Neural cell (in vitro differentiated cells): ENCODE measurements at regions not wholly inside any gene's neighbourhood (a gene's known extent, or its start where the extent isn't known, plus 50 kb on each side); places are given as distances from the start of the nearest gene placed in this dataset.

ENCODE experiments used
- H2AFZ ChIP-seq: fragments of 200-600, 300-800 bp; sonication (generic), shearing (Covaris generic); 2 replicates; pipeline ENCODE4 v1.6.0; 2014; ENCODE audit warnings: low read depth, mild to moderate bottlenecking, antibody characterized with exemption, low read length, moderate library complexity
- H3F3A ChIP-seq: fragments of 200-600 bp; shearing (Covaris generic); 2 replicates; pipeline ENCODE4 v1.6.1; 2016; ENCODE audit warnings: mild to moderate bottlenecking, moderate library complexity, mixed read lengths, antibody characterized with exemption, low read length; ENCODE audit not compliant: insufficient read depth, poor library complexity, severe bottlenecking
- H3K27ac ChIP-seq: fragments of 200-600, 300-800 bp; sonication (generic), shearing (Covaris generic); 2 replicates; pipeline ENCODE4 v1.5.1; 2014; ENCODE audit warnings: mild to moderate bottlenecking, low read length, moderate library complexity
- H3K27me3 ChIP-seq: fragments of 300-800, 200-600 bp; sonication (generic), shearing (Covaris generic); 2 replicates; pipeline ENCODE4 v1.6.0; 2014; ENCODE audit warnings: mild to moderate bottlenecking, low read depth, low read length, moderate library complexity; ENCODE audit not compliant: insufficient read depth
- H3K36me3 ChIP-seq: fragments of 300-800, 200-600 bp; sonication (generic), shearing (Covaris generic); 2 replicates; pipeline ENCODE4 v1.5.1; 2014; ENCODE audit warnings: mild to moderate bottlenecking, antibody characterized with exemption, low read length, moderate library complexity; ENCODE audit not compliant: insufficient read depth
- H3K4me2 ChIP-seq: fragments of 300-800, 200-600 bp; sonication (generic), shearing (Covaris generic); 2 replicates; pipeline ENCODE4 v1.6.0; 2014; ENCODE audit warnings: mild to moderate bottlenecking, low read length
- H3K4me3 ChIP-seq: fragments of 300-800, 200-600 bp; sonication (generic), shearing (Covaris generic); 2 replicates; pipeline ENCODE4 v1.5.1; 2014; ENCODE audit warnings: mild to moderate bottlenecking, low read length, moderate library complexity
- H3K79me2 ChIP-seq: fragments of 200-600 bp; shearing (Covaris generic); replicated peaks from 2 replicates; pipeline ENCODE4 v1.6.0; 2014; ENCODE audit warnings: mild to moderate bottlenecking, low read length, moderate library complexity; ENCODE audit not compliant: insufficient read depth
- H3K9ac ChIP-seq: fragments of 300-800, 200-600 bp; sonication (generic), shearing (Covaris generic); 2 replicates; pipeline ENCODE4 v1.6.1; 2016; ENCODE audit warnings: mild to moderate bottlenecking, low read length, mixed read lengths
- H3K9me2 ChIP-seq: fragments of 200-600 bp; shearing (Covaris generic); 2 replicates; pipeline ENCODE4 v1.6.1; 2016; ENCODE audit warnings: mild to moderate bottlenecking, low read length, mixed read lengths; ENCODE audit not compliant: insufficient read depth
- H3K9me3 ChIP-seq: fragments of 200-600, 300-800 bp; sonication (generic), shearing (Covaris generic); 2 replicates; pipeline ENCODE4 v1.6.1; 2016; ENCODE audit warnings: mild to moderate bottlenecking, mixed run types, low read length, moderate library complexity, mixed read lengths
- H4K20me1 ChIP-seq: fragments of 200-600 bp; shearing (Covaris generic); 2 replicates; pipeline ENCODE4 v1.6.1; 2016; ENCODE audit warnings: mild to moderate bottlenecking, mixed run types; ENCODE audit not compliant: insufficient read depth
- EP300 ChIP-seq: fragments of 450-650 bp; conservative IDR thresholded peaks from 2 replicates; pipeline ENCODE4 v1.6.1; 2014; ENCODE audit warnings: antibody characterized with exemption, mild to moderate bottlenecking, moderate library complexity; ENCODE audit not compliant: poor library complexity, severe bottlenecking
- EZH2 ChIP-seq: fragments of 200-600, 300-800 bp; shearing (Covaris generic), sonication (generic); IDR thresholded peaks from 2 replicates; pipeline ENCODE4 v1.6.1; 2014; ENCODE audit warnings: antibody characterized with exemption, low read length, borderline replicate concordance, mild to moderate bottlenecking; ENCODE audit not compliant: insufficient read depth, poor library complexity, severe bottlenecking
- MXI1 ChIP-seq: fragments of 450-650 bp; conservative IDR thresholded peaks from 2 replicates; pipeline ENCODE4 v1.6.1; 2014; ENCODE audit warnings: antibody characterized with exemption, mild to moderate bottlenecking; ENCODE audit not compliant: poor library complexity, severe bottlenecking
- POLR2AphosphoS5 ChIP-seq: IDR thresholded peaks from 2 replicates; pipeline ENCODE4 v1.6.1; 2012
- RAD21 ChIP-seq: fragments of 450-650 bp; conservative IDR thresholded peaks from 2 replicates; pipeline ENCODE4 v1.6.1; 2014; ENCODE audit warnings: antibody characterized with exemption, mild to moderate bottlenecking, moderate library complexity
- SMC3 ChIP-seq: fragments of 450-650 bp; conservative IDR thresholded peaks from 2 replicates; pipeline ENCODE4 v1.6.1; 2014; ENCODE audit warnings: antibody characterized with exemption, mild to moderate bottlenecking, moderate library complexity; ENCODE audit not compliant: poor library complexity
- TAF1 ChIP-seq: IDR thresholded peaks from 2 replicates; pipeline ENCODE4 v1.6.1; 2012; ENCODE audit warnings: low read depth
- TF ChIP-seq, protein P1 (sequence below): IDR thresholded peaks from 2 replicates; pipeline ENCODE4 v1.6.1; 2012; ENCODE audit warnings: borderline replicate concordance
- TF ChIP-seq, protein P2 (sequence below): fragments of 450-650 bp; IDR thresholded peaks from 2 replicates; pipeline ENCODE4 v1.5.1; 2014; ENCODE audit warnings: antibody characterized with exemption, mild to moderate bottlenecking, moderate library complexity; ENCODE audit not compliant: poor library complexity, severe bottlenecking

DNA sequence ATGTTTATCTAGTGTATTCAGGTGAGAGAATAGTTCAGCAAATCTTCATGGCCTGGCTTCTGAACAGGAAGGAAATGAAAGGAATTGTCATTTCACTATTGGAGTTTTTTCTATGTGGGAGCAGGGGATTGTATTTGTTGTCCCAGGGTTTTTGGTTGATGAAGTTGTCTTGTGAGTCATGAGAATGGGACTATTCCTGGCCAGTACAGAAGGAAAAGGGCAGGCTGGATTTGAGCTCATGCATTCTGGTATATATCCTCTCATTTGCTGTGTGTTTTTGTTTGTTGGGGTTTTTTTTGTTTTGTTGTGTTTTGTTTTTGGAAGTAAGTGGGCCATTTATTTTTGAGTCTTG is 101.2 kb upstream of the MKLN1 start:
- Histone ChIP-seq H3K27ac (peak overlapping the region; percentile 59), H2AFZ (no peak overlapping the region), H3K27me3 (no peaks in the 10 kb centered on the region), H3K9ac (no peak overlapping the region), H3K9me3 (no peaks in the 10 kb centered on the region), H3K79me2 (no peaks in the 10 kb centered on the region), H4K20me1 (no peaks in the 10 kb centered on the region), H3K36me3 (no peaks in the 10 kb centered on the region), H3K4me2 (no peak overlapping the region), H3K9me2 (no peaks in the 10 kb centered on the region), H3K4me3 (no peak overlapping the region), H3F3A (no peaks in the 10 kb centered on the region)
- TF ChIP-seq, protein P1, sequence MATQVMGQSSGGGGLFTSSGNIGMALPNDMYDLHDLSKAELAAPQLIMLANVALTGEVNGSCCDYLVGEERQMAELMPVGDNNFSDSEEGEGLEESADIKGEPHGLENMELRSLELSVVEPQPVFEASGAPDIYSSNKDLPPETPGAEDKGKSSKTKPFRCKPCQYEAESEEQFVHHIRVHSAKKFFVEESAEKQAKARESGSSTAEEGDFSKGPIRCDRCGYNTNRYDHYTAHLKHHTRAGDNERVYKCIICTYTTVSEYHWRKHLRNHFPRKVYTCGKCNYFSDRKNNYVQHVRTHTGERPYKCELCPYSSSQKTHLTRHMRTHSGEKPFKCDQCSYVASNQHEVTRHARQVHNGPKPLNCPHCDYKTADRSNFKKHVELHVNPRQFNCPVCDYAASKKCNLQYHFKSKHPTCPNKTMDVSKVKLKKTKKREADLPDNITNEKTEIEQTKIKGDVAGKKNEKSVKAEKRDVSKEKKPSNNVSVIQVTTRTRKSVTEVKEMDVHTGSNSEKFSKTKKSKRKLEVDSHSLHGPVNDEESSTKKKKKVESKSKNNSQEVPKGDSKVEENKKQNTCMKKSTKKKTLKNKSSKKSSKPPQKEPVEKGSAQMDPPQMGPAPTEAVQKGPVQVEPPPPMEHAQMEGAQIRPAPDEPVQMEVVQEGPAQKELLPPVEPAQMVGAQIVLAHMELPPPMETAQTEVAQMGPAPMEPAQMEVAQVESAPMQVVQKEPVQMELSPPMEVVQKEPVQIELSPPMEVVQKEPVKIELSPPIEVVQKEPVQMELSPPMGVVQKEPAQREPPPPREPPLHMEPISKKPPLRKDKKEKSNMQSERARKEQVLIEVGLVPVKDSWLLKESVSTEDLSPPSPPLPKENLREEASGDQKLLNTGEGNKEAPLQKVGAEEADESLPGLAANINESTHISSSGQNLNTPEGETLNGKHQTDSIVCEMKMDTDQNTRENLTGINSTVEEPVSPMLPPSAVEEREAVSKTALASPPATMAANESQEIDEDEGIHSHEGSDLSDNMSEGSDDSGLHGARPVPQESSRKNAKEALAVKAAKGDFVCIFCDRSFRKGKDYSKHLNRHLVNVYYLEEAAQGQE = no peak
- TF ChIP-seq EZH2 (no peak), POLR2AphosphoS5 (no peak), TAF1 (no peak), EP300 (no peak), MXI1 (no peak), SMC3 (no peak), RAD21 (no peak)
- TF ChIP-seq, protein P2, sequence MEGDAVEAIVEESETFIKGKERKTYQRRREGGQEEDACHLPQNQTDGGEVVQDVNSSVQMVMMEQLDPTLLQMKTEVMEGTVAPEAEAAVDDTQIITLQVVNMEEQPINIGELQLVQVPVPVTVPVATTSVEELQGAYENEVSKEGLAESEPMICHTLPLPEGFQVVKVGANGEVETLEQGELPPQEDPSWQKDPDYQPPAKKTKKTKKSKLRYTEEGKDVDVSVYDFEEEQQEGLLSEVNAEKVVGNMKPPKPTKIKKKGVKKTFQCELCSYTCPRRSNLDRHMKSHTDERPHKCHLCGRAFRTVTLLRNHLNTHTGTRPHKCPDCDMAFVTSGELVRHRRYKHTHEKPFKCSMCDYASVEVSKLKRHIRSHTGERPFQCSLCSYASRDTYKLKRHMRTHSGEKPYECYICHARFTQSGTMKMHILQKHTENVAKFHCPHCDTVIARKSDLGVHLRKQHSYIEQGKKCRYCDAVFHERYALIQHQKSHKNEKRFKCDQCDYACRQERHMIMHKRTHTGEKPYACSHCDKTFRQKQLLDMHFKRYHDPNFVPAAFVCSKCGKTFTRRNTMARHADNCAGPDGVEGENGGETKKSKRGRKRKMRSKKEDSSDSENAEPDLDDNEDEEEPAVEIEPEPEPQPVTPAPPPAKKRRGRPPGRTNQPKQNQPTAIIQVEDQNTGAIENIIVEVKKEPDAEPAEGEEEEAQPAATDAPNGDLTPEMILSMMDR = no peak

DNA sequence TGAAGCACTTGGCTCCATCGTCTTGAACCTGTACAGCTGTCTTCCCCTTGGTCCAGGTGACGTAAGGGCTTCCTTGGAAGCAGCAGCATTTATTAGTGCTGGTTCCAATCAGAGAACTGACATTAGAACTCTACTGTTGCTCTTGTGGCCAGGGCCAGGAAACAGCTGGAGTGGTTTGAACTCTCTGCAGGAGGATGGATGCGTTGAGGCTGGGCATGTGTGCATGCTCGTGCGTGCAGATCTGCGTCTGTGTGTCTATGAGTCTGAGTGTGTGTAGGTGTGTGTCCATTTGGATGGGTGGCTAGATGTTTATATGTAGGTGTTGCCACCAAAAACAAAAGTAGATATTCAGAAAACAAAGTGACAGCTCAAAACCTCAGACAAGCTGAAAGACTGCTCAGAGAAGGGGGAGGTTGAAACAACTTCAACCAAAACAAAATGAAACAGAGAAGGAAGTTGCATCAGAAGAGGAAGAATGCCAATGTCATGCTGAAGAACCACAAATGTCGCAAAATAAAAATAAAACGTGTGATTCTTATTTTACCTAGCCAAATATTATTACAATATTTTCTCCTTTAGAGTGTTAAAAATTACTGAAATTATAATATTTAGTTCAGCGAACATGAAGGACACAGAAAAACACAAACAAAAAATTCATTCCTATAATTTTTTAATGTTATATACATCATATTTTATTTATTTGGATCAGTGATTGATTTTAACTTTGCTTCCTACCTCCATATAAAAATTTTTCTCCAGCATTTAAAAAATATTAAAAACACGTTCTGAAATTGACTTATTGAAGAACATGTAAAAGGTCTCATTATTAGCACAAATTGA is 96.1 kb upstream of the MKLN1 start:
- Histone ChIP-seq H3K79me2 (no peaks in the 10 kb centered on the region), H2AFZ (no peak overlapping the region), H3K4me3 (no peak overlapping the region), H3K9me3 (no peaks in the 10 kb centered on the region), H3K36me3 (no peaks in the 10 kb centered on the region), H3K9ac (no peak overlapping the region), H3F3A (no peaks in the 10 kb centered on the region), H3K9me2 (no peaks in the 10 kb centered on the region), H3K4me2 (no peak overlapping the region), H3K27me3 (no peaks in the 10 kb centered on the region), H3K27ac (no peak overlapping the region), H4K20me1 (no peaks in the 10 kb centered on the region)
- no peak for TF ChIP-seq TAF1
- TF ChIP-seq RAD21 = no peak
- TF ChIP-seq EP300 = no peak
- TF ChIP-seq, protein P2 = no peak
- no peak for TF ChIP-seq EZH2
- no peak for TF ChIP-seq POLR2AphosphoS5
- no peak for TF ChIP-seq SMC3
- no peak for TF ChIP-seq MXI1
- TF ChIP-seq, protein P1 = no peak
